ENCODE measurements at regions not wholly inside any gene's neighbourhood (a gene's known extent, or its start where the extent isn't known, plus 50 kb on each side); places are given as distances from the start of the nearest gene placed in this dataset.

GRCh38 chr11:101292661-101293240, 163.1 kb upstream of the PGR start:
- TF ChIP-seq, protein P1, sequence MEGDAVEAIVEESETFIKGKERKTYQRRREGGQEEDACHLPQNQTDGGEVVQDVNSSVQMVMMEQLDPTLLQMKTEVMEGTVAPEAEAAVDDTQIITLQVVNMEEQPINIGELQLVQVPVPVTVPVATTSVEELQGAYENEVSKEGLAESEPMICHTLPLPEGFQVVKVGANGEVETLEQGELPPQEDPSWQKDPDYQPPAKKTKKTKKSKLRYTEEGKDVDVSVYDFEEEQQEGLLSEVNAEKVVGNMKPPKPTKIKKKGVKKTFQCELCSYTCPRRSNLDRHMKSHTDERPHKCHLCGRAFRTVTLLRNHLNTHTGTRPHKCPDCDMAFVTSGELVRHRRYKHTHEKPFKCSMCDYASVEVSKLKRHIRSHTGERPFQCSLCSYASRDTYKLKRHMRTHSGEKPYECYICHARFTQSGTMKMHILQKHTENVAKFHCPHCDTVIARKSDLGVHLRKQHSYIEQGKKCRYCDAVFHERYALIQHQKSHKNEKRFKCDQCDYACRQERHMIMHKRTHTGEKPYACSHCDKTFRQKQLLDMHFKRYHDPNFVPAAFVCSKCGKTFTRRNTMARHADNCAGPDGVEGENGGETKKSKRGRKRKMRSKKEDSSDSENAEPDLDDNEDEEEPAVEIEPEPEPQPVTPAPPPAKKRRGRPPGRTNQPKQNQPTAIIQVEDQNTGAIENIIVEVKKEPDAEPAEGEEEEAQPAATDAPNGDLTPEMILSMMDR (IDR thresholded peaks at IDR 0.05; ENCODE audit: insufficient read depth, low read length) = no peak
- TF ChIP-seq SPI1 (IDR thresholded peaks at IDR 0.05; ENCODE audit: borderline replicate concordance, low read depth) = no peak
- TF ChIP-seq POLR2AphosphoS5 (IDR thresholded peaks at IDR 0.05; ENCODE audit: low read depth) = no peak
- TF ChIP-seq REST (IDR thresholded peaks at IDR 0.05; ENCODE audit: insufficient replicate concordance, low read depth) = no peak
- TF ChIP-seq GABPA (IDR thresholded peaks at IDR 0.05; ENCODE audit: low read depth) = no peak
